ENCODE measurements at regions not wholly inside any gene's neighbourhood (a gene's known extent, or its start where the extent isn't known, plus 50 kb on each side); places are given as distances from the start of the nearest gene placed in this dataset.

- Mint-ChIP-seq H3K4me1 (ENCODE audit: low read depth) (peaks cover 26% of the 10 kb centered on the region), H3K27me3 (ENCODE audit: low read depth) (no peaks in the 10 kb centered on the region), H3K36me3 (ENCODE audit: insufficient read depth in 2 of 2) (no peaks in the 10 kb centered on the region), H3K9me3 (no peaks in the 10 kb centered on the region), H3K27ac (peak overlapping the region; percentile 19), H3K4me3 (peak overlapping the region; percentile 46 to 76)
- ATAC-seq (replicated peaks in 1 of 2) = peak; percentile 73 to 77
- DNase-seq = no peak
Observed at GRCh38 chr4:89619206-89619962, 217.6 kb downstream of the SNCA start.

DNA sequence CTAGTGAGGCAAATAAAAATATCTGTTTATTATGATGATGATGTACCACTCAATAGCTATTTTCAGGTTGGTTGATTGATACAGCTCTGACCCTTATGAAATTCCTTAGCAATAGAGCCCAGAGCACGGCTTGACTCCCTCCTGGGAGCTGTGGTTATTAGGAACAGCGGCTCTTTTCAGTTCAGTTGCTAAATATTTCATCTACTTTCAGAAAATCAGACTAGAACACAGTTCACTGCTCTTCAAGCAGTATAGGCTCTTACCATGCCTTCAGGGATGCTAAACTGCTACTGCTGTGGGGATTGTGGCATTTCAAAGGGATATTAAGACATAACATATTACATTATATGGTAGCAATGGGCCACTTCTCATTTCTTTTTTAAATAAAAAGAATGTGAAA is 218.8 kb downstream of the SNCA start:
- ATAC-seq (replicated peaks in 1 of 2) = no peak
- no peaks in the 10 kb centered on the region for H3K27me3 Mint-ChIP-seq (ENCODE audit: low read depth)
- H3K9me3 Mint-ChIP-seq = no peaks in the 10 kb centered on the region
- H3K27ac Mint-ChIP-seq = no peak overlapping the region
- H3K4me1 Mint-ChIP-seq (ENCODE audit: low read depth) = peaks cover 26% of the 10 kb centered on the region
- no peak for DNase-seq
- no peaks in the 10 kb centered on the region for H3K36me3 Mint-ChIP-seq (ENCODE audit: insufficient read depth in 2 of 2)
- H3K4me3 Mint-ChIP-seq = no peak overlapping the region

- Mint-ChIP-seq H3K9me3 (peaks cover 0 to 2% of the 10 kb centered on the region in 2 donors), H3K36me3 (ENCODE audit: insufficient read depth in 2 of 2) (no peaks in the 10 kb centered on the region), H3K27me3 (ENCODE audit: low read depth) (no peaks in the 10 kb centered on the region), H3K4me1 (ENCODE audit: low read depth) (peaks cover 26% of the 10 kb centered on the region), H3K4me3 (no peak overlapping the region), H3K27ac (no peak overlapping the region)
- no peak for DNase-seq
- ATAC-seq (replicated peaks in 1 of 2) = no peak
Observed at GRCh38 chr4:89617317-89617716, 219.6 kb downstream of the SNCA start.

DNA sequence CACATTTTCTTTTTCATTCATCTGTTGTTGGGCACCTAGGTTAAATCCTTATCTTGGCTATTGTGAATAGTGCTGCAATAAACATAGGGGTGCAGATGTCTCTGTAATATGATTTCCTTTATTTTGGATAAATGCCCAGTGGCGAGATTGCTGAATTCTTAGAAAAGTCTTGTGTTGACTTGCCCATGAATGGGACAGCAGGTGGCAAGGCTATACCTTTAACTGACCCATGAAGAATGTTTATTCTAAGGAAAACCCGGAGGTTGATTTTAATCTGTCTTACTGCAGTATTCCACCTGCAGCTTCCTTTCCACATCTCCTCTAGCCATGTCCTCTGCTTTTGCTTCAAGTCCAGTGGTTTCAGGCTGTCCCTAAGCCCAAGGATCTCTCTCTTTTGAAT is 220.6 kb downstream of the SNCA start:
- no peaks in the 10 kb centered on the region for H3K27me3 Mint-ChIP-seq (ENCODE audit: low read depth)
- H3K9me3 Mint-ChIP-seq = peaks cover 0 to 3% of the 10 kb centered on the region in 2 donors
- H3K4me1 Mint-ChIP-seq (ENCODE audit: low read depth) = peaks cover 20% of the 10 kb centered on the region
- no peak overlapping the region for H3K27ac Mint-ChIP-seq
- no peak overlapping the region for H3K4me3 Mint-ChIP-seq
- no peak for DNase-seq
- no peak for ATAC-seq (replicated peaks in 1 of 2)
- no peaks in the 10 kb centered on the region for H3K36me3 Mint-ChIP-seq (ENCODE audit: insufficient read depth in 2 of 2)

DNA sequence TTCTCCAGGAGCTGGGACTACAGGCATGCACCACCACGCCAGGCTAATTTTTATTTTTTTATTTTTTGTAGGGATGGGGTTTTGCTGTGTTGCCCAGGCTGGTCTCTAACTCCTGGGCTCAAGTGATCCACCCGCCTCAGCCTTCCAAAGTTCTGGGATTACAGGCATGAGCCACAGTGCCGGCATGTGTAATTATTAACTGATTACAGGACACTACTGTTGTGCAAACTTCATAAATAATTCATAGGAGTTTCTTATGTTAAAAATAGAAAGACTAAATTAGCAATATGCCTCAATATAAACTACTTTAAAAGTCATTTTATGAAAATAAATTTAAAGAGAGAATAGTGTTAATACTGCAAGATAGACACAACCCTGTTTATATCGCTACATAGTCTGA is 221.9 kb downstream of the SNCA start:
- no peak overlapping the region for H3K27ac Mint-ChIP-seq
- H3K36me3 Mint-ChIP-seq (ENCODE audit: insufficient read depth in 2 of 2) = no peaks in the 10 kb centered on the region
- peaks cover 19% of the 10 kb centered on the region for H3K4me1 Mint-ChIP-seq (ENCODE audit: low read depth)
- peaks cover 3 to 8% of the 10 kb centered on the region in 2 donors for H3K9me3 Mint-ChIP-seq
- no peak overlapping the region for H3K4me3 Mint-ChIP-seq
- no peaks in the 10 kb centered on the region for H3K27me3 Mint-ChIP-seq (ENCODE audit: low read depth)
- ATAC-seq (replicated peaks in 1 of 2) (no peak), DNase-seq (no peak)

DNA sequence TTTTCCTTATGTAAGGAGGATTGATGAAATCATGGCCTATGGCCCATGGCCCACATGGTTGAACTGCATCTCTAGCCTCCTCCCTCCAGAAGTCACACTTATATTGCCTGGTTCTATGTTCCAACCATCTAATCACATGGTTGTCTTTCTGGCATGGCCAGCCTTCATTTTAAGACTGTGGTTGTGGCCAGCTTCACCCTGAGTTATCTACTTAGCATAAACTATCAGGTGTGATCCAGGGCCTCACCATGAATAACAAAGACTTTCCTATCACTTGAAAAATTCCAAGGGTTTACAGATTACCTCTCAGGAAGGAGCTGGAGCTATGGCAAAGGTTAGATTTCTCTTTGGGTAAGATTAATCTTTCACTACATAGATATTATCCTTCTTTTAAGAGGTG is 222.8 kb downstream of the SNCA start:
- no peak overlapping the region for H3K27ac Mint-ChIP-seq
- H3K4me1 Mint-ChIP-seq (ENCODE audit: low read depth) = peaks cover 10% of the 10 kb centered on the region
- H3K27me3 Mint-ChIP-seq (ENCODE audit: low read depth) = no peaks in the 10 kb centered on the region
- ATAC-seq (replicated peaks in 1 of 2) = no peak
- H3K4me3 Mint-ChIP-seq = no peak overlapping the region
- peaks cover 3 to 8% of the 10 kb centered on the region in 2 donors for H3K9me3 Mint-ChIP-seq
- DNase-seq = no peak
- H3K36me3 Mint-ChIP-seq (ENCODE audit: insufficient read depth in 2 of 2) = no peaks in the 10 kb centered on the region

GRCh38 chr4:89610236-89610635 is 226.7 kb downstream of the SNCA start:
- H3K9me3 Mint-ChIP-seq = peaks cover 3 to 8% of the 10 kb centered on the region in 2 donors

GRCh38 chr4:89609756-89610155 is 227.2 kb downstream of the SNCA start:
- DNase-seq (no peak), ATAC-seq (replicated peaks in 1 of 2) (no peak)
- Mint-ChIP-seq H3K27me3 (ENCODE audit: low read depth) (no peaks in the 10 kb centered on the region), H3K9me3 (peaks cover 3 to 8% of the 10 kb centered on the region in 2 donors), H3K4me3 (no peak overlapping the region), H3K36me3 (ENCODE audit: insufficient read depth in 2 of 2) (no peaks in the 10 kb centered on the region), H3K27ac (no peak overlapping the region), H3K4me1 (ENCODE audit: low read depth) (no peaks in the 10 kb centered on the region)

More at GRCh38 chr4:89610236-89610635, 226.7 kb downstream of the SNCA start:
- Mint-ChIP-seq H3K27ac (no peak overlapping the region), H3K4me1 (ENCODE audit: low read depth) (no peaks in the 10 kb centered on the region), H3K4me3 (no peak overlapping the region), H3K36me3 (ENCODE audit: insufficient read depth in 2 of 2) (no peaks in the 10 kb centered on the region), H3K27me3 (ENCODE audit: low read depth) (no peaks in the 10 kb centered on the region)
- ATAC-seq (replicated peaks in 1 of 2) (no peak), DNase-seq (no peak)

DNA sequence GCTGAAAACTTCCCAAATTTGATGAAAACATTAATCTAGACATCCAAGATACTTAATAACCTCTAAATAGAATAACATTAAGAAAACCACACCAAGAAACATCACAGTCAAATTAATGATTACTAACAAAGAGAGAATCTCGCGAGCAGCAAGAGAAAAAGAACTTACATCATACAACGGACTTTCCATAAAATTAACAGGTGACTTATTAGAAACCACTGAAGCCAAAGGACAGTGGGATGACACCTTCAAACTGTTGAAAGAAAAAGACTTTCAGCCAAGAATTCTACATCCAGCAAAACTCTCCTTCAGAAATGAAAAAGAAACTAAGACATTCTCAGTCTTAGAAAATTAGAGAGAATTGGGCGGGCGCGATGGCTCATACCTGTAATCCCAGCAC is 232.0 kb downstream of the SNCA start:
- Mint-ChIP-seq H3K36me3 (ENCODE audit: insufficient read depth in 2 of 2) (no peaks in the 10 kb centered on the region), H3K9me3 (no peaks in the 10 kb centered on the region), H3K4me1 (ENCODE audit: low read depth) (no peaks in the 10 kb centered on the region), H3K27me3 (ENCODE audit: low read depth) (no peaks in the 10 kb centered on the region), H3K27ac (no peak overlapping the region), H3K4me3 (no peak overlapping the region)
- DNase-seq (no peak), ATAC-seq (replicated peaks in 1 of 2) (no peak)

DNA sequence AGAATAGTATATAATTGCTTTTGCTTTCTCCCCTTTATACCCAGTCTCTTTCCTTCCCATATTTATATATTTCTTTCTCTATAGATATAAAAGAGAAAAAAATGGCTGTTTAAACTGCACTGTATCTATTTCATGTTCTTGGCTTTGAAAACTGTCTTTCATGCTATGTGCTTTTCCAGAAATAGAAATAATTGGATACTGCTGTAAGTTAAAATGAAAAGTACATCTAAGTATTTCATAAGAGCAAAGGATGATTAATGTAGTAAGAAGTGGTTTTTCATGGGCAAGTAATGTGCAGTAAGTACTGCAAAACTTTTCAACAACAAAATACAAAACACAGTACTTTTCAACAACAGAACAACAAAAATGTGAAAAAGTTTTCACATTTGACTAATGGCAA is 237.9 kb downstream of the SNCA start:
- Mint-ChIP-seq H3K4me3 (no peak overlapping the region), H3K27me3 (ENCODE audit: low read depth) (no peaks in the 10 kb centered on the region), H3K4me1 (ENCODE audit: low read depth) (no peaks in the 10 kb centered on the region), H3K36me3 (ENCODE audit: insufficient read depth in 2 of 2) (no peaks in the 10 kb centered on the region), H3K9me3 (no peaks in the 10 kb centered on the region), H3K27ac (no peak overlapping the region)
- no peak for ATAC-seq (replicated peaks in 1 of 2)
- DNase-seq = no peak

DNA sequence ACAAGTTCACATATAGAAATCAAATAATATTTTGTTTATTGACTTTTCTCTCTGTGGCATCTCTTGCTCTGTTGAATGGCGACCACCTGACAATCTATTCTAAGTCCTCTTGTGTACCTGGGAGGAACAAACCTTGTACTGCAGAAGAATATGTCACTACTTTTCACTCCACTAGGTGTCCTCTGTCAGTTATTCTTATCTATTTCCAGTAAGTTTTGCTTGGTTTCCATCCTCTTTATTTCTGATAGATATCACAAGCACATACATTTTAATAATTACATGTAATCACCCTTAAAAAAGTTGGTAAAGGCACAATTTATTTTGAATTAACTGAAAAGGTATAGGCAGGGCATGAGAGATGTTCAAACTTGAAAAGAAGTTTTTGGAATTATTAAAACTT is 238.4 kb downstream of the SNCA start:
- H3K9me3 Mint-ChIP-seq = no peaks in the 10 kb centered on the region
- H3K4me3 Mint-ChIP-seq = no peak overlapping the region
- H3K27me3 Mint-ChIP-seq (ENCODE audit: low read depth) = no peaks in the 10 kb centered on the region
- ATAC-seq (replicated peaks in 1 of 2) = no peak
- no peak for DNase-seq
- no peaks in the 10 kb centered on the region for H3K36me3 Mint-ChIP-seq (ENCODE audit: insufficient read depth in 2 of 2)
- no peak overlapping the region for H3K27ac Mint-ChIP-seq
- H3K4me1 Mint-ChIP-seq (ENCODE audit: low read depth) = no peaks in the 10 kb centered on the region

DNA sequence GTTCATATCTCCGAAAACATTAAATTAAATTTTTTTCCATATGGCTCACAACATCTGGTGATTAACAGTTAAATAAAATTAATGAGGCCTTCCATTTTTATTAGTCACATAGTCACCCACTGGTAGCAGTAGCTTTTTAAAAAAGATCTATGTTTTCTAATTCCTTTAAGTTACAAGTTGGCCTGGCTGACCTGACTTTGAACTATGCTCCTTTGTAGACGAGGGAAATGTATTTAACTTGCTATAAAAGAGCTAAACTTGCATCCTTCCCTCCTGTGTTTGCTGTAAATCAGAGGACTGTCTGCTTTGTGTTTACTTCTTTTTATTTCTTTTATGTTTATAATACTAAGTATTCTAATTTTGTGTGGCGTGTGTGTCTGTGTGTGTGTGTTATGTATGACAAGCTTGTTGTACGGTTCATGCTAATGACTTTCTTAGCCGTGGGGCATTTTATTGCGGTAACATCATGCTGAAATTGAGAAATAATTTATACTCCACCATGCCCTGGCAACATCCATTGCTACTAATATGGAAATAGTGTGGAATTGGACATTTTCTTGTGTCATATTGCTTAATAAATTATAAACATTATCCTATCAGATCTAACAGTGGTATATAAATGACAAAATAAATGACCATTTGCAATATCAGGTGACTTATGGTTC is 241.7 kb downstream of the SNCA start:
- H3K27ac Mint-ChIP-seq = no peak overlapping the region
- ATAC-seq (replicated peaks in 1 of 2) = no peak
- no peaks in the 10 kb centered on the region for H3K4me1 Mint-ChIP-seq (ENCODE audit: low read depth)
- no peaks in the 10 kb centered on the region for H3K27me3 Mint-ChIP-seq (ENCODE audit: low read depth)
- DNase-seq = no peak
- H3K9me3 Mint-ChIP-seq = peaks cover 2% of the 10 kb centered on the region in 2 donors
- H3K4me3 Mint-ChIP-seq = no peak overlapping the region
- H3K36me3 Mint-ChIP-seq (ENCODE audit: insufficient read depth in 2 of 2) = no peaks in the 10 kb centered on the region

- peaks cover 2% of the 10 kb centered on the region in 2 donors for H3K9me3 Mint-ChIP-seq
- no peak overlapping the region for H3K4me3 Mint-ChIP-seq
- no peaks in the 10 kb centered on the region for H3K36me3 Mint-ChIP-seq (ENCODE audit: insufficient read depth in 2 of 2)
- H3K27me3 Mint-ChIP-seq (ENCODE audit: low read depth) = peaks cover 5% of the 10 kb centered on the region
- no peak overlapping the region for H3K27ac Mint-ChIP-seq
- DNase-seq = no peak
- ATAC-seq (replicated peaks in 1 of 2) = no peak
- H3K4me1 Mint-ChIP-seq (ENCODE audit: low read depth) = no peaks in the 10 kb centered on the region
Observed at GRCh38 chr4:89590128-89590527, 246.8 kb downstream of the SNCA start.

DNA sequence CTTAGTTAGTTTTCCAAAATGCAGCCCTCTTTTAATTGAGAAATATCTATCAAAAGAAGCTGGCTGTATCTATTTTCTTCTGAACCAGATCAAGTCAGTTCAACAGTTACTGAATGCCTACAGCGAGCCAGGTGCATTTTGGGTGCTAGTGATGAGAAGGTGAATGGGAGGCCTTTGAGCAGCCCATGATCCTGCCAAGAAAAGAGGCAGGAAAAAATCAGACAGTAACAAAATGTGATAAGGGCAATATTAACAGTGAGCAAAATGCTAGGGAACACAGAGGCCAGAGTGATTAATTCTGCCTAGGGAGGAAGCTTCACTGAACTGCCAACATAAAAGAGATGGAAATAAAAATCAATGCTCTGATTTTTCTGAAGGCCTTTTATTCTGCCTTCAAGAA is 248.5 kb downstream of the SNCA start:
- Mint-ChIP-seq H3K4me1 (ENCODE audit: low read depth) (no peaks in the 10 kb centered on the region), H3K4me3 (no peak overlapping the region), H3K9me3 (peaks cover 2% of the 10 kb centered on the region in 2 donors), H3K27ac (no peak overlapping the region), H3K36me3 (ENCODE audit: insufficient read depth in 2 of 2) (no peaks in the 10 kb centered on the region), H3K27me3 (ENCODE audit: low read depth) (peaks cover 6% of the 10 kb centered on the region)
- DNase-seq (no peak), ATAC-seq (replicated peaks in 1 of 2) (no peak)
